ENCODE measurements at regions not wholly inside any gene's neighbourhood (a gene's known extent, or its start where the extent isn't known, plus 50 kb on each side); places are given as distances from the start of the nearest gene placed in this dataset.

DNA sequence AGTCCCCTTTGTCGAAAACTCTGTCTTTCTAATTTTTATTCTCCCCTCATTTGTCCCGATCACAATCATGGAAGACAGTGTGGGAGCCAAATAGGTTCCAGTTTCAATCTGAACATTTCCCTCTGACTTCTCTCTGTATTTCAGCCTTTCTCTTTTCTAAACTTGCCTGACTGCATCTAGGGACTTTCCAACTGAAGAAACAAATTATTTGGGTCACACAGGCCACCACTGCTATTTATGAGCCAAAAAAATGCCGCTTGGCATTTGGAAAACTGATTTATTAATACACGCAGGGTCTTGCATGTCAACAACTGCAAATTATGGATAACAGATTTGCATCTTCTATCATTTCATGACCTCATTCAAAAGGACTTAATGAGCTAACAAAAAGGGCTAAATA, 55.2 kb upstream of the ELAC2 start:
- TF ChIP-seq, protein P1, sequence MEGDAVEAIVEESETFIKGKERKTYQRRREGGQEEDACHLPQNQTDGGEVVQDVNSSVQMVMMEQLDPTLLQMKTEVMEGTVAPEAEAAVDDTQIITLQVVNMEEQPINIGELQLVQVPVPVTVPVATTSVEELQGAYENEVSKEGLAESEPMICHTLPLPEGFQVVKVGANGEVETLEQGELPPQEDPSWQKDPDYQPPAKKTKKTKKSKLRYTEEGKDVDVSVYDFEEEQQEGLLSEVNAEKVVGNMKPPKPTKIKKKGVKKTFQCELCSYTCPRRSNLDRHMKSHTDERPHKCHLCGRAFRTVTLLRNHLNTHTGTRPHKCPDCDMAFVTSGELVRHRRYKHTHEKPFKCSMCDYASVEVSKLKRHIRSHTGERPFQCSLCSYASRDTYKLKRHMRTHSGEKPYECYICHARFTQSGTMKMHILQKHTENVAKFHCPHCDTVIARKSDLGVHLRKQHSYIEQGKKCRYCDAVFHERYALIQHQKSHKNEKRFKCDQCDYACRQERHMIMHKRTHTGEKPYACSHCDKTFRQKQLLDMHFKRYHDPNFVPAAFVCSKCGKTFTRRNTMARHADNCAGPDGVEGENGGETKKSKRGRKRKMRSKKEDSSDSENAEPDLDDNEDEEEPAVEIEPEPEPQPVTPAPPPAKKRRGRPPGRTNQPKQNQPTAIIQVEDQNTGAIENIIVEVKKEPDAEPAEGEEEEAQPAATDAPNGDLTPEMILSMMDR (IDR thresholded peaks at IDR 0.05), result no peak
- TF ChIP-seq POLR2A (IDR thresholded peaks at IDR 0.05), result no peak
